ENCODE measurements at regions not wholly inside any gene's neighbourhood (a gene's known extent, or its start where the extent isn't known, plus 50 kb on each side); places are given as distances from the start of the nearest gene placed in this dataset.

GRCh38 chr10:62643606-62644587 lies 160.6 kb upstream of the ADO start:
- Histone ChIP-seq H3F3A (replicated peaks; ENCODE audit: low read depth) (no peaks in the 10 kb centered on the region), H2AFZ (peak overlapping the region; percentile 60; the same call in 1 of the 2 replicates), H3K79me2 (replicated peaks; ENCODE audit: insufficient read depth) (no peaks in the 10 kb centered on the region), H3K27ac (ENCODE audit: low read depth) (no peak overlapping the region), H3K4me1 (ENCODE audit: insufficient read depth) (no peaks in the 10 kb centered on the region), H3K4me2 (no peak overlapping the region), H3K36me3 (ENCODE audit: insufficient read depth) (no peaks in the 10 kb centered on the region), H3K9me2 (ENCODE audit: insufficient read depth) (peaks cover 3% of the 10 kb centered on the region; the same call in 1 of the 2 replicates), H3K27me3 (ENCODE audit: insufficient read depth) (no peaks in the 10 kb centered on the region), H4K20me1 (replicated peaks; ENCODE audit: insufficient read depth) (no peaks in the 10 kb centered on the region), H3K4me3 (no peak overlapping the region)
- no peak for ATAC-seq
- no peaks in the 10 kb centered on the region for H3K9me3 Mint-ChIP-seq
- H3K4me1 Mint-ChIP-seq = no peaks in the 10 kb centered on the region
- DNase-seq (ENCODE audit: low spot score) = no peak
- H3K4me3 Mint-ChIP-seq = no peak overlapping the region
- no peak overlapping the region for H3K27ac Mint-ChIP-seq
- no peaks in the 10 kb centered on the region for H3K36me3 Mint-ChIP-seq (ENCODE audit: low read depth)
- no peaks in the 10 kb centered on the region for H3K27me3 Mint-ChIP-seq (ENCODE audit: insufficient read depth, low read depth, poor library complexity)
- no peak for TF ChIP-seq ZNF114 (CRISPR knock-in tag; IDR thresholded peaks at IDR 0.05)
- TF ChIP-seq ETS1 (IDR thresholded peaks at IDR 0.05) = no peak
- no peak for TF ChIP-seq CTCF (conservative IDR thresholded peaks at IDR 0.05; ENCODE audit: low read depth in 2 of 2)
- TF ChIP-seq JUNB (IDR thresholded peaks at IDR 0.05; ENCODE audit: unreplicated experiment) = no peak
- no peak for TF ChIP-seq POLR2AphosphoS5 (IDR thresholded peaks at IDR 0.05; ENCODE audit: low read depth)
- TF ChIP-seq CREB1 (CRISPR knock-in tag; IDR thresholded peaks at IDR 0.05; ENCODE audit: low read depth) = no peak
- TF ChIP-seq ZNF331 (CRISPR knock-in tag; IDR thresholded peaks at IDR 0.05; ENCODE audit: low read depth) = no peak
- no peak for TF ChIP-seq EZH2phosphoT487 (IDR thresholded peaks at IDR 0.05; ENCODE audit: unreplicated experiment)
- TF ChIP-seq STAT1 (IDR thresholded peaks at IDR 0.05; ENCODE audit: unreplicated experiment) = no peak

GRCh38 chr10:62647375-62648092 lies 157.0 kb upstream of the ADO start:
- no peak for ATAC-seq
- Histone ChIP-seq H3K4me2 (no peak overlapping the region), H3K4me1 (ENCODE audit: insufficient read depth) (no peaks in the 10 kb centered on the region; the same call in 1 of the 2 replicates), H3K79me2 (replicated peaks; ENCODE audit: insufficient read depth) (no peaks in the 10 kb centered on the region), H3K4me3 (no peak overlapping the region), H4K20me1 (replicated peaks; ENCODE audit: insufficient read depth) (no peaks in the 10 kb centered on the region), H3K27me3 (ENCODE audit: insufficient read depth) (no peaks in the 10 kb centered on the region), H3K36me3 (ENCODE audit: insufficient read depth) (no peaks in the 10 kb centered on the region), H3K9me2 (ENCODE audit: insufficient read depth) (0 out of 2 replicates have a peak, but pooled peaks cover 12% of the 10 kb centered on the region), H3F3A (replicated peaks; ENCODE audit: low read depth) (no peaks in the 10 kb centered on the region), H3K27ac (ENCODE audit: low read depth) (no peak overlapping the region), H2AFZ (no peak overlapping the region)
- Mint-ChIP-seq H3K4me1 (no peaks in the 10 kb centered on the region), H3K36me3 (ENCODE audit: low read depth) (no peaks in the 10 kb centered on the region), H3K27me3 (ENCODE audit: insufficient read depth, low read depth, poor library complexity) (no peaks in the 10 kb centered on the region), H3K9me3 (no peaks in the 10 kb centered on the region), H3K27ac (no peak overlapping the region), H3K4me3 (no peak overlapping the region)
- DNase-seq (ENCODE audit: low spot score) = no peak
- no peak for TF ChIP-seq CTCF (conservative IDR thresholded peaks at IDR 0.05; ENCODE audit: low read depth in 2 of 2)
- no peak for TF ChIP-seq JUNB (IDR thresholded peaks at IDR 0.05; ENCODE audit: unreplicated experiment)
- TF ChIP-seq EZH2phosphoT487 (IDR thresholded peaks at IDR 0.05; ENCODE audit: unreplicated experiment) = no peak
